GM21619 (cell line): ENCODE measurements at regions not wholly inside any gene's neighbourhood (a gene's known extent, or its start where the extent isn't known, plus 50 kb on each side); places are given as distances from the start of the nearest gene placed in this dataset.

ENCODE experiments used
- ATAC-seq: cut with Tn5 transposase; IDR thresholded peaks from one replicate; pipeline ENCODE4 v1.9.1; 2021; ENCODE audit not compliant: unreplicated experiment

DNA sequence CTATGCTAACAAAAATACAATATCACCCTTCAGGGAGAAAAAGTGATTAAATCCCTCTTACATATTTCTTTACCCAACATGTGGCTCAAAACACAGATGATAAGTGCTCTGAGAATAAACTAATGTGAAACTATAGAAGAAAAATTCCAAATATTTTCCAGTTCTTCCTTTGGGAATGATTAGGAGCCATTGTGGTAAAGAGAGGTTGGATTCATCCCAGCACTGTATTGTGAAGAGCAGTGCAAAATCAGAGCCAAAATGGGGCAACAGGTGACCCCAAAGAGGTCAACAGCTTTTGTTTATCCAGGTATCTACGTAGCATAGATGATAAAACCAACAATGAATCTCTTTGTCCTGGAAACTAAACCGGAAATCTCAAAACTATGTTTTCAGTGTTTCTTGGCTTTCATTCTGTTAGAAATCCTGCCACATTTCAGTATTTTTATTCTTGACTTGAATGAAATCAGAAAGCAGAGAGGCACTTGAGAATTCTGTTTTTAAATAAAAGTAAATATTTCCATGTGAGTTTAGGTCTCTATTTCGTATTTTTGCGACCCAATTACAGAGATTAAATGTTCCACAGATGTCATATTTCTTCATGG lies 120.4 kb upstream of the FST start:
- ATAC-seq, result no peak

DNA sequence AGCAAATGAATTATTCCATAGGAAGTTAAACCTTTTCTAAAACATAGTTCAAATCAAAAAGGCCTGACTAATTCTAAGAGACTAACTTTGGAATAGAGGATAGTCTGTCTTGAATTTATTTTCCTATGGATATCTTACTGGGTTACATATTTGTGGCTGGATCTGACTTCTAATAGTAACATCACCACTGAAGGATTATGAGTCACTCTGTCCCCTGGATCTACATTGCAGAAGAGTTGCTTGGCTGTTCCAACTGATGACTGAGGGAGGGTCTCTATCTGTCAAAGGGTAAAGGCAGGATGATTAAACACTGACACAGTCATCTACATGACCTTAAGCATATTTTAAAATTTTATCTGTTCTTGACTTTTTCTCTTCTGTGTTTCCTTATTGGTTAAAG lies 119.6 kb upstream of the FST start:
- no peak for ATAC-seq

DNA sequence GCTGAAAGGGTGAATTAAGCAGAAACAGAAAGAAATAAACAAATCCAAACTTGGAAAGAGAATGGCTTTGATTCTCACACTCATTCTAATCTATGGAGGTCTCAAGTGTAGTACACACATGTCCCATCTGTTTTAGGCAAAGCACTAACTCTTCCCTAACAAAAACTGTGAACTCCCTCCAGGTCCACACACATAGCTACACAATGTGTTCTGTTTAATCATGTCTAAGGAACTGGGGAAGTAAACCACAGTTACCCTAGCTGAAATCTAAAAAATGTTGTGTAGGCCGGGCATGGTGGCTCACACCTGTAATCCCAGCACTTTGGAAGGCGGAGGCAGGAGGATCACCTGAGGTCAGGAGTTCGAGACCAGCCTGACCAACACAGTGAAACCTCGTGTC lies 118.7 kb upstream of the FST start:
- no peak for ATAC-seq

DNA sequence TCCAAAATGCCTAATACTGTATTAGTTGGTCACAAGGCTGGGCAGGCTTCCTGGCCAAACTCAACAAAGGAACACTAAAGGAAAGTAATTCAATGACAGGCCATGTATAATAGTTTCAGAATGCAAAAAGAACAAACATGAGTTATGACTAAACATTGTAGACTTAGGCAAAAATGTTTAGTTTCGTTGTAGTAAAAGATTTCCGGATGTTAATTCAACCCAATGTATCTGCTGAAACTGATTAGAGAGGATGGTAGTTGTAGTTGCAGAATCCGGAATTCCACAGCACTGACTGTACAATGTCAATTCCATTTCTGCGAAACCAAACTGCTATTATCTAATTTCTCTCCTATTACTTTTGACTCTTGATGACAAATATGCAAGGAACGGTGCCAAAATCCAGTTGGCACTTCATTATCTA lies 117.9 kb upstream of the FST start:
- ATAC-seq, result no peak

DNA sequence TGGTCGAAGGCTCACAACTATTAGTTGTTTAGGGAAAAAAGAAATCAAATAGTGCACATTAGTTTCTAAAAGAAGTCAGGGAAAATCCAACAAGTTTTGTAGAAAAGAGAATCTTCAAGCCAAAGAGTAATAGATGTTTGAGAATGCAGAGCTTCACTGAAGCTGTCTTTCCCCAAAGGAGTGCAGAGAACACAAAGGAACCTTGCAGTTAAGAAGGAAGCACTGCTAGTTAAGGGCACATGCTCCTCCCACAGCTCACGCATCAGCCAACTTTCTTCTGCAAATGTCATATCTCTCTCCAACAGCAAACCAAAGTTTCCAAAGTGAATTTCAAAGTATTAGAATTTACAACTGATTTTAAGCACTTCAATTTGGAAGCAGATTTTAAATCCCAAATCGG lies 116.4 kb upstream of the FST start:
- no peak for ATAC-seq

DNA sequence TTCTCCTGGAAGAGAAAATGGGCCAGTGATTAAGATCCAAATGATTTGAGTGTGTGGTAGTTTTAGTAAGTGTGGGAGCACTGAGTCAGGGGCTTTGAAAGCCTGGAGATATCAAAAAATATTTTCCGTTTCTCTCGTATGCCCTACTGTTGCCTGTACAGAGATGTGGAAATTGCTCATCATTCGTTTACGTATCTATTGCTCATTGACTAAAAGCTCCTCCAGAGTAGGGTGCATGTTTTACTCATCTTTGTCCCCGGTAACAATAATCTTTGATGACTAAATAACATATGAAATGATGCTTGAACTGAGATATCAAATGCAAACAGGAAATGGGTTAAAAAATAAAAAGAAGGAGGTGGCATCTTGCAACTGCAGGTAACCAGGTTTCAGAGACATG lies 114.2 kb upstream of the FST start:
- ATAC-seq, result no peak

DNA sequence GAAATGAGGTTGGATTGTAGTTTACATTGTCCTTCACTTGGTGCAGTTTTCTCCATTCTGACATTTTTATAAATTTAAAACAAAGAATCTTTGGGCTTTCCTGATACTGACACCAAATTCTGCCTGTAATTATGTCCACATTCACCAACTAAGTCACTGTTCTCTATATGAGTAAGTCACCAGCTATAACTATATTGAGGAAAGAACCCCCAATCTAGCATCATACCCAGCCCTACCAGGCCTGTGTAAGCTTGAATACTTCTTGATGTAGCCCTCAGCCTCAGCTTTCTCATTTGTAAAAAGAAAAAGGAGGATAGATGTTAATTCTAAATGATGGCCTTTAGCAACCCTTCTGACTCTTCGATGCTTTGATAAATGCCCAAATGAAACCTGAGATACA lies 112.7 kb upstream of the FST start:
- no peak for ATAC-seq

DNA sequence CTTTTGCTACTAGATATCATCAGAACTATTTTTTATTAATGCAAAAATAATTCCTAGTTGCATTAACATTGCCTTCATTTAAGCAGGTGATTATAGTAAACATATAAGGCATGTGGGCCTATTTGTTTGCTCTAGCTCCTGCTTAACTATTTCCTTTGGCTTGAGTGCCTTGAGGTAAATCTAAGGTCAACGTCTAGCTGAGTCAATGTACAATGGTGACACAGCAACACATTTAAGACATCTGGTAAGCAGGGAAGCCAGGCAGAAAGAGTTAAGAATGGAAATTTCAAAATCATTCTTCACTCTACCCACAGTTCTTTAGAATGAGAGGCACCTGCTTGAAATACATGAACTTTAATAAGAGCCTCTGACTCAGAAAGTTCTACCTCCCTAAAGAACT lies 111.9 kb upstream of the FST start:
- ATAC-seq, result no peak

DNA sequence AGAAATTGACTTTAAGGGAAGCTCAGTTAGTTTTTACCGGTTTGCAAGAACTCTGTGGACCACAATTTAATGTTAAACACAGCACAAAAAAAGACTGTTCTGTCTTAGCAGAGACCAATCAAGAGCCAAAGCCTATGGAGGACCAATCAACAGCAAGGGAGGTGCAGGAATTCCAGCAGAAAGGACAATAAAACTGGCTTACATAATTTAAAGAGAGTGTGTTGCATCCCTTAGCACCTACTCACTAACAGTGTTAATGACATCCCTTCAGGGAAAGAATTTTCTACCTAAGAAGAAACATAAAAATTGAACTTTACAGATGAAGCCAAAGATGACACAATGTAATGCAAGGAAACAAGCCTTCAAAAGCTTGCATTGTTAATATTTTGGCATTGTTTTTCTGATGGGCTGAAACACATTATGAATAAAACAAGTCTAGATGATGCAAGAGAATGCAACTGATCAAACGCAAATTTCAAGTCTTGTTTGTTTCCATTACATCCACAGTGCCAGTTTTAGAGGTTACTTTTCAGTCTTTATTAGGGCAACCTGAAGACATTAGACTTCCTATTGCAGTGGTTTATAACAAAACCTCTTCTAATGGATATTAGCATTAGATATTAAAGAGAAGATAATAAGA lies 111.3 kb upstream of the FST start:
- no peak for ATAC-seq

DNA sequence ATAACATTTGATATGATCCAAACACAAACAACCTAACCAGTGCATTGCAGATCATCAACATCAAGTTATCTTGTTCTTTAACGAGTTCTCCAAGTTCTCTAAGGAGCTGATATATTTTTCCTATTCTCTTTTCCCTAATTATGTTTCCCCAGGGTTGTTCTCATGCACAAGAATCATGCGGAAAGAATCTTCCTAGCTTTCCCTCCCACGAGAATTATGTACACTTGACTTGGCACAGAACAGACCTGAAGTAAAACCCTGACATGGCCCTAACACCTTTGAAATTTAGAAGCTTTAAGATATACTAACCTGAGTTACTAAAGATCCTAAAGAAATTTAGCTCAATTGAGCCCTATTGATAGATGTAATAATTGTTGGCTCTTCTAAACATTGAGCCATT lies 110.7 kb upstream of the FST start:
- ATAC-seq, result no peak

DNA sequence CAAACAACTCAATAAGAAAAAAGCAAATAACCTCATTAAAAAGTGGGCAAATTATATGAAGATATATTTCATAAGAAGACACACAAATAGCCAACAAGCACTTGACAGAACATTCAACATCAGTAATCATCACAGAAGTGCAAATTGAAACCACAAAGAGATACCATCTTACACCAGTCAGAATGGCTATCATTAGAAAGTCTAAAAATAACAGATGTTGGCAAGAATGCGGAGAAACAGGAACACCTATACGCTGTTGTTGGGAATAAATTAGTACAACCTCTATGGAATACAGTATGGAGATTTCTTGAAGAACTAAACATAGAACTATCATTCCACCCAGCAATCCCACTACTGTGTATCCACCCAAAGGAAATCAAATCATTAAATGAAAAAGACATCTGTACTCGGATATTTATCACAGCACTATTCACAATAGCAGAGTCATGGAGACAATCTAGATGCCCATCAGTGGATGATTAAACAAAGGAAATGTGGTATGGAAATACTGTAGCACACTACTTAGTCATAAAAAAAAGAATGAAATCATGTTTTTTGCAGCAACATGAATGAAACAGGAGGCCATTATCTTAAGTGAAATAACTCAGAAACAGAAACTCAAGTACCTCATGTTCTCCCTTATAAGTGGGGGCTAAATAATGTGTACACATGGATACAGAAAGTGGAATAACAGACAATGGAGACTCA lies 106.8 kb upstream of the FST start:
- ATAC-seq, result no peak

DNA sequence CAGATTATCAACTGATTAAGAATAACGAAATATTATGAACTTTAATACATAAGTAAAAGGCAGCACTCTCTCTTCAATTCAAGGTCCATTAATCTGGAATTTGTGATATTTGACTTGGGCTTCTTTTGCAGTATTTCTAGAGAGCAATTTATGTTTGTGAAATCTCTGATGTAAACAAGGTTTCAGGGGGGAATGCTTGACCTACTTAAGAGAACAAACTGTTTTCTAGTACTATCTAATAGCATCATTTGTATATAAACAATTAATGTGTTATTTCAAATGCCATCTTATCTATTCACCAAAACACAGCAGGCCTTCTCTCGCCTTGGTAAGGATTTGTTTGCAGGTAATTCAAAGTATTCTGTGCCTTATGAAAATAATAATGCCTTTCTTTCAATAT lies 103.6 kb upstream of the FST start:
- ATAC-seq, result no peak

DNA sequence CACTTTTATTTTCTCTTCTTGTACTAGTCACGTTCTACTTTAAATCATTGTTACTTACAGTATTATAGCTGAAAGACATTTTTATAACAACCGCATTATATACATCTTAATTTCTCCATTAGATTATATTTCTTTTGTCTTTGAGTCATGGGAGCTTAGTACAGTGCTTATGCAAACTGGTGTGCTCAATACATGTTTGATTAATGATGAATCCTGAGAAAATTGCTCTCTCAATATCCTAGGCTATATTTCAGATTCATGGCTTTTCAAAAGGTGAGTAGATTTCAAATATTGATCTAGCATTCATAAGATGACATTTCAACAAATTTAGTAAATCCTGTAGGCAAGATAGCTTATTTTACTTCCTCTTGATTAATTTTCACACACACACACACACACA lies 102.2 kb upstream of the FST start:
- no peak for ATAC-seq

DNA sequence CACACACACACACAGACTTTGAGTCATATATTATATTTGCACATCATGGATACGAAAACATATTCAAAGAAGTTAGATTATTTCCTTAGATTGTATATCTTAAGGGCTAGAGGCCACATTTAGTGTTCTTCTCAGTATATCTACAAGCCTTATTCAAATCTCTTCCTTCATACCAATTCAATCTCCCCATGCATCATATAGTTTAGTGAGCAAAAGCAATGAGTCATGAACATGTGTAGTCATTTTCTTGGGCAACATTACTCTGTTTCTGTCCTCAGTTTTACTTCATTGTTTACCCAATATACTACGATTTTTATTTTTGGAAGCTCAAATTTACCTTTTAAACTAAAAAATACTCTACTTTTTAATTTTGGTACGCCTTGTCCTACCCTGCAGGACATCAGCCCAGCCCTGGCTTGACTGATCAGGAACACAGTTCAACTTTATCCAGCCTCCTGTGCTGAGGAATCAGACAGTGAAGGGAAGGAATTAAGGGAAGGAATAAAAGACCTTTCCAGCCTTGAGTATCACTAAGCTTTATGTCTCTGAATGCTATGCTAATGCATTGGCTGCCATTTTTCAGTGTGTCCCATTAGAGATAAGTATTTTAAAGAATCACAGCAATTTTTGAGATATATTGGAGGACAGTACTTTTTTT lies 101.7 kb upstream of the FST start:
- no peak for ATAC-seq

DNA sequence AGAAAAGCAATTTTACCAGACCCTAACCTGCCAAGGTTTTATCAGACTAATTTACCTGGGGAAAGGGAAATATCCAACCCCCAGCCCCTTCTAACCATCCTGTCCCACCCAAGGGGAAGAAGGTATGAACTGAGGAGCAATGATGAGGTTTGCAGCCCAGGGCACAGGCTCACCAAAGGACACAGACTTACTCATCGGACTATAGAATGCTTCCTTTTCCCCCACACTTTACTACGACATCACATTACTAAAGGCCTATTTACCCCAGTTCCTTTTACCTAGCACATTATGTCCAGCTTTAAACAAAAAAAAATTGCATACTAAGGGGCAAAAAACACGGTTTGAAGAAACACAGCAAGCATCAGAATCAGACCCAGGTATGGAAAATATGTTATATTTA lies 94.1 kb upstream of the FST start:
- ATAC-seq, result no peak

DNA sequence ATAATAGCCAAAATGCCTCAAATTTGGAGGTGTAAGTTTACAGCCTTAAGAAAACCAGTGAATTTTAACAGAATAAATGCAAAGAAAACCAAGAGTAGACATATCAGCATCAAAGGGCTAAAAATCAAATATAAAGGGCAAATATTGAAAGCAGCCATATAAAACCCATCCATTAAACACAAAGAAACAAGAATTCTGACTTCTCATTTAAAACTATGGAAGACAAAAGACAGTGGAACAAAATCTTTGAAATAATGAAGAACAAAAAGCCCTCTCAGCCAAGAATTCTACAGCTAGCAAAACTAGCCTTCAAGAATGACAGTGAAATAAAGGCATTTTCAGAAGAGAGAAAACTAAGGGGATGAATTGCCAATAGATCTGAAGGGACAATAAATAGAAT lies 91.3 kb upstream of the FST start:
- no peak for ATAC-seq

DNA sequence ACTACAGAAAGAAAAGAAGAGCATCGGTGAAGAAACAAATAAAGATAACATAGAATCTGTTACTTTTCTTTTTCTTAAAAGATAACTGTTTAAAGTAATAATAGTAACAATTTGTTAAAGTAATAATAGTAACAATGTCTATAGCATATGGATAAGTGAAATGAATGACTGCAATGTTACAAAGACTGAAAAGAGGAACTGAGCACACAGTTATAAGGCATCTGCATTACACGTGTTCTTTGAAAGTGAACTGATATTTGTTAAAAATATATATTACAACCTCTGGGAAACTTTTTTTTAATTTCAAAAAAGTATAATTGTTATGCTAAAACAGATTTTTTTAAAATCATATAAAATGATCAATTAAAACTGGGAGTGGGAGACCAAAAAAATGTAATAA lies 88.4 kb upstream of the FST start:
- ATAC-seq, result no peak

DNA sequence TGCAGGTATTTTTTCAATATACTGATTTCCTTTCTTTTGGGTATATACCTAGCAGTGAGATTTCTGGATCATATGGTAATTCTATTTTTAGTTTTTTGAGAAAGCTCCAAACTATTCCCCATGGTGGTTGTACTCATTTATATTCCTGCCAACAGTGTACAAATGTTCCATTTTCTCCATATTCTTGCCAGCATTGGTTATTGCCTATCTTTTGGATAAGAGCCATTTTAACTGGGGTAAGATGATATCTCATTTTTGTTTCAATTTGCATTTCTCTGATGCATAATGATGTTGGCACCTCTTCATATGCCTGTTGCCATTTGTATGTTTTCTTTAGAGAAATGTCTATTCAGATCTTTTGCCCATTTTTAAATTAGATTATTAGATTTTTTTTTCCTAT lies 85.6 kb upstream of the FST start:
- ATAC-seq, result no peak

DNA sequence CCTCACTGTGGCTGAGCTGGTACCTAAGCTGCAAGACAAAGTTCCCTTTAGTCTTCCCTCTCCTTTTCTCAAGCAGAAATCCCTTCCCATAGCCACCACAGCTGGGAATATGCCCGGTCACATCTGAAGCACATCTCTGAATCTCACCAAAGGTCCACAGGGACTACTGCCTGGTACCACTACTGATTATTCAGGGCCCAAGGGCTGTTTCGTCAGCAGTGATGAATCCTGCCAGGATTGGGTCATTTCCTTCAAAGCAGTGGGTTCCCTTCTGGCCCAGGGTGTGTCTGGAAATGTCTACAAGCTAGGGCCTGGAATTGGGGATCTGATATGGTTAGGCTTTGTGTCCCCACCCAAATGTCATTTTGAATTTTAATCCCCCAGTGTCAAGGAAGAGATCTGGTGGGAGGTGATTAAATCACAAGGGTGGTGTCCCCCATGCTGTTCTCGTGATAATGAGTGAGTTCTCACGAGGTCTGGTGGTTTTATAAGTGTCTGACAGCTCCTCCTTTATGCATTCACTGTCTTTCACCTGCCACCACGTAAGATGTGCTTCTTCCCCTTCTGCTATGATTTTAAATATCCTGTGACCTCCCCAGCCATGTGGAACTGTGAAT lies 83.2 kb upstream of the FST start:
- no peak for ATAC-seq

DNA sequence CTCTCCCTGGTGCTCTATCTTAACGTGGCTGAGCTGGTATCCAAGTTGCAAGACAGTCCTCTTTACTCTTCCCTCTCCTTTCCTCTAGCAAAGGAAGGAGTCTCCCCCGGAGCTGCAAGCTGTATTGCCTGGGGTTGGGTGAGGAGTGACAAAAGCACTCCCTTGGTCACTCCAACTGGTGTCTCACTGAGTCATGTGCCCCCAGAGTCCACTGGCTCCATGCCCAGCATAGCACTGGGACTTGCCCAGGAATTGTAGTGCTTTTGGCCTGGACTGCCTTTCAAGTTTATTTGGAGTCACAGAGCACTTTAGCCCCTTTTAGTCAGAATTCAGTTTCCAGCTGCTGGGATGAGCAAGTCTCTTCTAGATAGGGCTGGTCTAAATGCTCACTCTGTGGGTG lies 82.6 kb upstream of the FST start:
- no peak for ATAC-seq

DNA sequence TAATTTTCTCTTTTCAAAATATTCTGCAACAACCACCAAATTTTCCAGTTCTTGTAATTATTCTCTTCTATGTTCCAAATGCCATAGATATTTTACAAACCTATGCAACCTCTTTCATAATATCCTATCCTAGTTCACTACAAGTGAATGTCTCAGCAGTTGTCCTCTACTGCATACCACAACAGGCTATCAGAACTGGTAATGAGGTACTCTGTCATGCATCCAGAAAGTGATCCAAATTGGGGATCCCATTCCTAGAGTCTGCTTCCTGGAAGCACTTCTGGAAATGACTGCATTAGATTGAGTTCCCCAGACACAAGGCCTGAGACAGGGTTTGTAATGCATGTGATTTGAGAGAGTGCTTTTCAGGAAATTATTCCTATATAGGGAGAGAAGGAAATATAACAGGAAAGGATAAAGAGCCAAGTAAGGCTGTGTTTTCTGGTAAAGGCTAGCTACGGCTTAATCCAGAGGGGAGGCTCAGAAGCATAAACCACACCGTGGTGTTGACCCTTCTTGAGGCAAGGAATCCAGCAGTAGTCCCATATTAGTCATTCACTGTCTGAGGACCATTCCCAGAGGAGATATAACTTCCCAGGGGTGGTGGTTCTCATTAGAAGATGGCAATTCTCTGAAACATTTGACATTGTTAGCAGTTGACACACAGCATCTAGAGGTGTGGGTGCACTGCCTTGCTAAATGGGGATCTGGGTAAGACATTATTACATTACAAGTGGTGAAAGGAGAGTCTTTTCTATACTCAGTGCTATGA lies 80.3 kb upstream of the FST start:
- ATAC-seq, result no peak
